NCI-H69 (cell line): ENCODE measurements at regions not wholly inside any gene's neighbourhood (a gene's known extent, or its start where the extent isn't known, plus 50 kb on each side); places are given as distances from the start of the nearest gene placed in this dataset.

ENCODE experiments used
- DNase-seq: peaks from one replicate; lab custom pipeline; 2025; lab: John Stamatoyannopoulos, UW

DNA sequence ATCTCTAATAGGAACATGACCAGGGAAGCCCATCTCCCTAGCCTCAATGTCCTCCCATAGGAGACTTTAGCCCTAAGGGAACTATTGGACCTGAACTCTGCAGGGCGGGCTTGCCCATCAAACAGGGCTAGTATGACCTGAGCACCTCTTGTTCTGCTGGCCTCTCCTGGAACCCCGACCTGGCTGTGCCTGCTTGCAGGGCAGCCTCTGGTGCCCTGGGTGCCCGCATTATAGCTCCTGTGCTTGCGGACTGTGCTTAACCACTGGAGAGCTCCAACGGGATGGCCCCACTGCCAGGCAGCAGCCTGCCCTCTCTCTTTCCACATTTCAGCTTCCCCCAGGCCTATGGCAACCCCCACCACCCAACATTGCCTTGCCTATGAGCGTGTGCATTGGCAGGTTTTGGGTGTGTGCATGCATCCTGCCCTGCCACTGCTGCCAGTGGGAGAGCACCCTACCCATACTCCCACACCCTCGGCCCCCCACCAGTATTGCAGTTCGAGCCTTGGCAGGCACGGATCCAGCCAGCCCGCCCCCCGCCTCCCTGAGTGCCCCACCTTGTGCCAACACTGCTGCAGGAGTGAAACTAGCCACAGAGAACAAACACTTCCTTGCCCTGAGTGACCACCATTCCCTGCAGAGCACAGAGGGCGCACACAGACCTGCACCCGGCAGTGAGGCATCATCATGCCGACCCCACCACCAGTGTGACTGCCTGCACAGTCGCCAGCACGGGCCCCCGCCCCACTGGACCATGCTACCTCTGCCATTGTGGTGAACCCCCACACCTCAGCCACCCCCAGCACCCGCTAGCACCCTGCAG is 1123.8 kb upstream of the CDH6 start:
- DNase-seq, result no peak

DNA sequence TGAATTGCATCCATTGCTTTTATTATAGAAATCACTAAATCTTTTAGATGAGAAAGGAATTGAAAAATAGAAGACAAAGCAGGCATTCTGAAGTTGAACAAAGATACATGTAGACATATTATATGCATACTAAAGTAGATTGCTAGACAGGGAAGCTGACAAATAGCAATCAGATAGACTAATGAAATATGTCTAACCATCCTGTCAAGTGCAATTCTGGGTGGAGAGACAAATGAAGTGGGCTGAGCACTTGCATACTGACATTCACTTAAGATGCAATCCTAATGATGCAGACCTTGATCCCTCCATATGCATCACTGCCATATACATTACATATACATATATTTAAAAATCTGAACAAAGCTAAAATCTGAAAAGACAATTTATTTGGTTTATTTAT is 1130.0 kb upstream of the CDH6 start:
- peak; percentile 22 for DNase-seq

DNA sequence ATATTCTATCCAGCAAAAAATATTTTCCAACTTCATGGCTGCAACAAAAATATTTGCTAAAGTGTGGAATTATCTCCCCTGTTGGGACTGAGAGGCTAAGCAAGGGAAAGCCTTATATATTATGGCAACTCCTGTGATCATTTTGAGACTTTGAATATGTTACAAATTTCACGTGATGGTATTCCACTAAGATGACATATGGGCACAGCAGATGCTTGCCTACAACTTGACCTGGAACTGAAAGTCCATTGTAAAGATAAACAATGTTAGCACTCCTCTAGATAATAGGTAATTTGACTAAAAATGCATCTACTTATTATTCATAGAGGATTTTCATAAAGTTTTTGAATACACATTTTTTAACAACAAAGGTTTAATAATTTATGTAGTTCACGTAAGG is 1141.5 kb upstream of the CDH6 start:
- DNase-seq, result no peak

DNA sequence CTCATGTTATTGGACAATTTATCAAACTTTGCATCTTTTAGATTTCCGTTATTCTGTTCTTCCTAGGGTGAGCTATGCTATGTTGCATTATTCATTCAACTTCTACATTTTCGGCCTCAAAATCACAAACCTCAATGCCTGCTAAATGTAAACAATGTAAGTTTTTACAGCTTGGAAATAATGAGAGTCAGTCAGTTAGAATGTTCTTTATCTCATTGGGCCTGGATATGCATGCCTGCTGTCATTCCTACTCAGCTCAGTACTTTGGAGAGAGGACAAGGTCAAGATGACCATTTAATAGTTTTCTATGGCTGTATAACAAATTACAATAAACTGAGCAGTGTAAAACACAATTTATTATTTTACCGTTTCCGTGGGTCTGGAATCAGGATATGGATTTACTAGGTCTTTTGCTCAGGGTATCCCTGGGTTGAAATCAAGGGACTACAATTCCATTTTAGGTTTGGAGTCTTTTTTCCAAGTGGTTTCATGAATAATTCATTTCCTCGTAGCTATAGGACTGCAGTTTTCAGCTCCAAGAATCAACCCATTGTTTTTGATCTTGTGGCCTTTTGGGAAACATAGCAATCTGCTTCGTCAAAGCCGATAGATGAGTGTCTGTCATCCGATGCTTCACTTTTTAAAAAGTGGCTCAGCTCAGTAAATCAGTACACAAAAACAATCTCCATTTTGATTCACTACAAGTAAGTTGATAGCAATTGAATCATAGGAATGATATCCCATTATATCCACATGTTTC is 1143.2 kb upstream of the CDH6 start:
- DNase-seq, result no peak

DNA sequence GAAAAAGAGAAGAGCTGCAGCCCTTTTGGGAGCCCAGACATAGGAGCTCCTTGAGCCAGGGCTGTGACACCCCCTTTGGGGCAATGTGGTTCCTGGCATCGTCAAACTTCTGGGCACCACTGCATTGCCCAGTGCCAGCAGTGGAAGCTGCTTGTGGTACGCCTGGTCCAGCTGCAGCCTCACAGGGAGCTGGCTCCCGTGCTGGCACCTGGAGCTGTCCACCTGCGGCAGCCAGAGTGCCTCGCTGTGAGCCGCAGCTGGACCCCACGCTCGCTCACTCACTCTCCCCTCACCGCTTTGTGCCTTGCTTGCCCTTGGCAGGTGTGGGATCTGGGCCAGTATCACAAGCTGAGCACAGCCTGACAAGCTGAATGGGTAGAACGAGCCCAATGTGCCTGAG is 1150.8 kb upstream of the CDH6 start:
- DNase-seq, result no peak

DNA sequence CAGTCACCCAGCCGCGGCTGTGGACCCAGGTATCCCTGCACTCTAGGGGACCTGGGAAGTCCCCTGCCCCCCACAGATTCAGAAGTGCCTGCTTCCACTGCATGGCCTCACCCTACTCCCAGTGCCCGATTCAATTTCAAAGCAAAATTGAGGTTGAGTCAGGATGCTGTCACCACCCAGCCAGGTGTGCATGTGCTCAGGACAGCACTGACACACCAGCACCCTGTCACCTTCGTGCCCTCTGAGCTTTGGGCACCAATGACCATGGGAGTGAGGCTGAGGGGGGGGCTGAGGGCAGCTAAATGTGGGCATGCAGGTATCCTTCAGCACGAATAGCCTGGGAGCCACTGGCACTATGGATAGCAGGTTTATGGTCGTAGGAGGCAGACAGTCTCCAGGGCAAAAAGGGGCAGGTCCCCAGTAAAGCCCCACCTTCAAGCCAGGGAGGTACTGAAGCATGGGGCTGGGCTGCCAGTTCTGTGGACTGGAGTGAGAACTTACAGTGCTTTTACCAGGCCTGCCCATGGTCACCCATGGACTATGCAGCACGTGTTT is 1151.6 kb upstream of the CDH6 start:
- DNase-seq, result peak; percentile 34

DNA sequence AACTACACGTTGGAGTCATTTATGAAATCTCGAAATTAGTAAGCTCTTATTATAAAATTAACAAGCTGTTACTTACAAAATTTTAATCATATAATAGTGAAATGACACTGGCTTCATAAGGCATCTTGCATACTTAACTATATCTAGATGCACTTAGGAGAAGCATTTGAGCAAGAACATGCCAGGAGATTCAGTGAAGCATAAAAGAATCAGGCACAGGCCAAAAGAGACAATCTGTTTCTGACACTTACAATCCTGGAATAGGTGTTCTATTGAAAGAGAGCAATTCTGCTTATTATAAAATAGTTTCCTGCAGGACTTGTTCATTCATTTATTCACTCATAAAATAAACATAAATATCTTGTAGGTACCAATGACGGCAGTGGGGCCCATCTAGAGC is 1152.2 kb upstream of the CDH6 start:
- no peak for DNase-seq

DNA sequence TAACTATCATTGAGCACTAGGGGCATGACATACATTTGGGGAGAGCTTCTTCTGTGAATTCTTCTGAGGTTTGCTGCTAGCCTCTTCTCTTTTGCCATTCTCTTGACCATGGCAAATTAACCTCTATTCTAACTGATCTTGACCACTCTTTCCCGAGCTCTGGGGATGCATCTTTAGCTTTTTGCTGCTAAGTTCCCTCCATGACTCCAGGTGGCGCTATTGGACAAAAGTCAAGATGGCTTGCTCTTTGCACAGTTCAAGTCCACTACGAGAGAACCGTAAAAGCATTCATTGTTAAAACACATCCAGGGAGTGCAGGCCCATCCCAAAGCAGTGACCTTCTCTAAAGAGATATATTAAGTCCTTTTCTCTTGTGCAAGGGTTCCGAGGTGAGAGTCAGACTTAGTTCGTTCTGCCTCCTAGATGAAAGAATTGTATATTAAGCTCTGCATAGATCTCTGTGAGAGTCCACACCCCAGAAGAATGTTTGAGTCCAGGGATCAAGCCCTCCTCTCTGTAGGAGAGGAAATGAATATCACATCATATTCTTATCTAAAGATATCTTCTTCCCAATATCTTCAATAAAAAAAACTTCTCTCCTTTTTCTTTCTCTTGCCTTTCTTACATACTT is 1152.9 kb upstream of the CDH6 start:
- DNase-seq, result peak; percentile 91

DNA sequence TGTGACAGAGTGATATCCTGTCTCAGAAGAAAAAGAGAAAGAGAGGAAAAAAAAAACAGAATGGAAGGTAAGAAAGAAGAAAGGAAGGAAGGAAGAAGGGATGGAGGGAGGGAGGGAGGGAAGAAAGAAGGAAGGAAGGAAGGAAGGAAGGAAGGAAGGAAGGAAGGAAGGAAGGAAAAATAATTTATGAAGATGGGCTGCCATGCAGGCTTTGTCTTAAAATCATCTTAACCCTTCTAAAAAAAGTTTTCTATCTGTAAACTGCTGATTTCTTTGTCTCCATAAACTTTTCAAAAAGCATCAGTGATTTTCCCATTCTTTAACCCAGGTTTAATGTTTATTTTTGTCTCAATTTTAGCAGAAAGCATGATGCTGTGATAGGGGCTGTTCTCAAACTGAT is 1154.1 kb upstream of the CDH6 start:
- no peak for DNase-seq

DNA sequence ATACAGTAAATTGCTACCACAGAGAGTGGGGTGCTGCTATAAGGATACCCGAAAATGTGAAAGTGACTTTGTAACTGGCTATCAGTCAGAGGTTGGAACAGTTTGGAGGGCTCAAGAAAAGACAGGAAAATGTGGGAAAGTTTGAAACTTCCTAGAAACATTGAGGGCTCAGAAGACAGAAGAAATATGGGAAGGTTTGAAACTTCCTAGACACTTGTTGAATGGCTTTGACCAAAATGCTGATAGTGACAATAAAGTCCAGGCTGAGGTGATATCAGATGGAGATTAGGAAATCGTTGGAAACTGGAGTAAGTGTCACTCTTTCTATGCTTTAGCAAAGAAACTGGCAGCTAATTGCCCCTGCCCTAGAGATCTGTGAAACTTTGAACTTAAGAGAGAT is 1158.6 kb upstream of the CDH6 start:
- DNase-seq, result no peak

DNA sequence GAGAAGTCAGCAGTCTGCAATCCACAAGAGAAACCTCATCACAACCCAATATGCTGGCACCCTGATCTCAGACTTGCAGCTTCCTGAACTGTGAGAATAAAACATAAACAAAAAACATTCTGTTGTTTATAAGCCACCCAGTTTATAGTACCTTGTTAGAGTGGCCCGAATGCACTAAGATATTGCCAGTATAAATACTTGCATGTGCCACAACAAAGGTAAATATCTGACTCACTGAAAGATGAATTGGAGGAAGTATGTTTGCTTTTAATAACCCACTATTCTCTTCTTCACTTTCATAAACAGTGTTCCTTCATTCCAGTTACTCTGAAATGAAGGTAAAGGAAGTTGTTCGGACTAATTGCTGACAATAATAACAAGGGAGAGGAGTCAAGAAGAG is 1163.4 kb upstream of the CDH6 start:
- DNase-seq, result peak; percentile 61

DNA sequence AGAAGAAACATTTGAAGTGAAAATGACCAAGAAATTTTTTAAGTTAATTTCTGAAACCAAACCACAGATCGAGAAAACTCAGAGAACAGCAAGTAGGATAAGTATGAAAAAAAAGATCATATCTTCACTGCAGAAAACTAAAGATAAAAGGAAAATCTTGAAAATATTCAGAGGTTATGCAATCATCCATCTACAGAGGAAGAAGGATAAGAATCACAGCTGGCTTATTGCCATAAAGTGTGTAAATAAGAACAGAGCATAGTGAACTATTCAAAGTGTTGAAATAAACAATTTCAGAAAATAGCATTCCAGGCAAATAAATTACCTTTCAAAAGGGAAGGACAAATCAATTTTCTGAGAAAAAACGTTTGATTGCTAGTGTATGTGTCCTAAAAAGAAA is 1191.7 kb upstream of the CDH6 start:
- DNase-seq, result peak; percentile 17

DNA sequence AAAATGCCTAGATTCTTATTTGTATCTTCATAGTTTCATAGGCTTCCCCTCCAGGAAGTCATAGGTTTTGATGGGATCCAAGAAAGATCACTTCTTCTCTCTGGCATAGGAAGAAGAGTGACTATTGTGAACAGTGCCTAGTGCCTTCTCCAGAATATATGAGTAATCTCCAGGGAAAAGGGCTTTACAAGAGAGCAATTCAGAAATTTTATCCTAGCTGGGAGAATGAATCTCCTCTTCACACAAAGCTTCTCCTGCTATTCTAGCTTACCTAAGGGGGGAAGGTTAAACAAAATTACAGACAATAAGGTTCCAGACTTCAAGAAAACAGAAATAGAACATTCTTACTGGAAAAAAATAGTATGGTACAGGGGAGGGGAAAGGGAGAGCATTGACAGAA is 1193.3 kb upstream of the CDH6 start:
- no peak for DNase-seq

DNA sequence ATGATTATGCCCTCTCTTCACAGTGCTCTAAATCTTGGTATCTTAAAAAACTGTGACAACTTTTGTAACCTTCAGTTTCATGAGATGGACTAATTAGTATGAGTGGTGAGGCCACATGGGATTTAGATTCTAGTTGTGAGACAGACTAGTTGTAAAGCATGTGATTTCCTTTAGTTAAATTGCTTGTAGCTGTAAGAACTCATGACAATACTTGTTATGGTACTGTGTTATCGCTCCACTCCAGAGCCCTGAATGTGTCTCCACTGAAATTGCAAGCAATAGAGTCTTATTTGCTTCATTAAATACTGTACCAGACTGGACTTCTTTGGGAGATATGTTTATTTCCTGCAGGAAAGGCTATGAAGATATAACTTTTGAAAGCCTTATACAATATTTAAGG is 1198.3 kb upstream of the CDH6 start:
- DNase-seq, result no peak

DNA sequence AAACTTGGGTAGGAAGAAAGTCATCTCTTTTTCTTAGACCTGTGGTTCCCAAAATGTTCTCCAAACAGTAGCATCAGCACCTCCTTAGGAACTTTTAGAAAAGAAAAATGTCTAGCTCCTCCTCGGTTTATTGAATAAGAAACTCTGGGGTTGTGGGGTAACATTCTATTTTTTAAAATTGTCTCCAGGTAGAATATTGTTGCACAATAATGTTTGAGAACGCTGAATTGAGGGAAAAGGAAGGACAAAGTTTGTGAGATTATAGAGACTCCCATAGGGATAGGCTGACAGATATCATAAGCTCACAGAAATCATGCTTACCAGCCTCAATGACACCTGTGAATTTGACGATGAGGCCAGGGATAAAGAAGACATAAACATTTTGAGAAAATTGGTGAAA is 1199.0 kb upstream of the CDH6 start:
- DNase-seq, result no peak

DNA sequence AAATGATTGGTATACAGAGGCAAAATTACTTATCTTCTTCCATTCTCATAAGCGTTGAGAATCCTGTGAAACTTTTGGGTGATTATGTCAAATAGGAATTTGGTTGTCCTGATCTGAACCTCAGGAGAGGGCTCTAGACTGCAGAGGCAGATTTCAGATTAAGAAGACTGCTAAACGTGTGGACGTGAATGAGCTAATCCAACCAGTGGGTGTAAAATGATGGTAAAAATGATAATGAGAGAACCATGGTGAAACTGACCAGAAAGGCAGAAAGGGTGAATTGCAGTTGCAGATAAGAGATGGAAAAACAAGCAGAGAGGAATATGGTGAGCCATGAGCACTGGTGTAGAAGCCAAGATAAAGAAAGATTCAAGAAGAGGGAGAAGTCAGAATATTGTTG is 1200.2 kb upstream of the CDH6 start:
- no peak for DNase-seq

DNA sequence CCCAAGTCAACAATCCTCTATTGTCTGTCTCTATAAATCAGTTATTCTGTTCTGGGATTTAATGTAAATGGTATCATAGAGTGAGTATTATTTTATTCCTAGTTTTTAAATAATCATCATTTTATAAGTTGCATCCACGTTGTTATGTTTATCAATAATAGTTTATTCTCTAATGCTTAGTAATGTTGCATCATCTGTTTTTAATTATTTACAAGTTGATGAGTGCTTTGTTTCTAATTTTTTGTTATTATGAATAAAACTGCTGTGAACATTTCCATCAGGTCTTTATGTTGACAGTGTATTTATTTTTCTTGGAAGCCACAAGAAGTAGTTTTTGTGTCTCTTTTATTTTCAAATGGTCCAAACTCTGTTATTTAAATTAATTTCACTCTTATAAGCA is 1201.2 kb upstream of the CDH6 start:
- DNase-seq, result no peak

DNA sequence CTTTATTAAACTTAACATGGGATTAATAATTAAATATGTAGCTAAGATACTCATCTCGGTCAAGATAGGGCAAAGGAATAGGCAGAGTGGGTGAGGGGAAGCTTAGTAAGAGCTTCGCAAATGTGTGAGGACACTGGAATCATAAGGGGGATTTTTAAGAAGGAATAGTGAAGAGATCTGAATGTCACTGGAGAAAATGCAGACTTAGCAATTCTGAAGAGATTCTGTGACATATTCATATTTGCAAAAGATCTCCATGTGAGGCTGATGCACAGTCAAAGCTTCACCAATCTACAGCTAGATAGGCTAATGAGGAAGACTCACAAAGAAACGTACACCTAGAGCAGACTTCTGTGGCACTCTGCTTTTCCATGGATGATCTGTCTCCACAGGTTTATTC is 1202.8 kb upstream of the CDH6 start:
- DNase-seq, result no peak

DNA sequence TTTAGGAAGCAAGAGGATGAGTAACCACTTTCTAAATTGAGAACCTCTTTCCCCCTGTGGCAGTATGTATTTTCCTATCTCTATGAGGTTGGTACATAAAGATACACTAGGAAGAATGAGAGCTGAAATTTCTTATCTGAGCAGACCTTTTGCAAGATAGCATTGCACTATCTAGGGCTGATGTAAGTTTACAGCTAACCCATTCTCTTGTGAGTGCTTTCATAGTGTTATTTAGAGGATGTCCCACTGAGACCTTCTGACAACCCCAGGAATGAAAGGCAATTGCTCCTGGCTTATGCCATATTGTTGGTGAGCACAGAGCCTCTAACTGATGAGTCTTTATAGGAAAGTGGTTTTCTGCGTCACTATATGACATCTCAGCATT is 1209.3 kb upstream of the CDH6 start:
- peak; percentile 33 for DNase-seq

DNA sequence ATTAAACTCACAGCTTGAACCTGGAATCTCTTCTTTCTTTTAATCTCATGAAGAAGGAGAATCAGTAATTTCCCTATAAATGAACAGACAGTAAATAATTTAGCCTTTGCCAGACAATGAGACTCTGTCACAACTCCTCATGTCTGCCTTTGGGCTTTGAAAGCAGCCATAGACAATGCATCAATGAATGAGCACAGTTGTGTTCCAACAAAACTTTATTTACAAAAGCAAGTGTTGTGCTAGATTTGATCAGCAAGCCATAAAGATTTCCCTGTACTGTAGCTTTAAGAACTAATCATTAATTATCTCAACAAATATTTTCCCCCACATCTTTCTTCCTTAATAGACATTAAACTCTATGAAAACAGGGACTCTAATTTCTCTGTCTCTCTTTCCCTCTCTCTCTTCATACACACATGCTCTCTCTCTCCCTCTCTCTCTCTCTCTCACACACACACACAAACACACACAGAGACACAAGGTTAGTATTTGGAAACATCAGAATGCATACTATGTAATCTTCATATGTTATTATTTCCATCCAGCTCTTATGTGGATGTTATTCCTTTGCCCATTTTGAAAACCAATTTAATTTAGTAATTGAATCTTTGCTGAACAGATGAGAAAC is 1209.8 kb upstream of the CDH6 start:
- DNase-seq, result peak; percentile 69

DNA sequence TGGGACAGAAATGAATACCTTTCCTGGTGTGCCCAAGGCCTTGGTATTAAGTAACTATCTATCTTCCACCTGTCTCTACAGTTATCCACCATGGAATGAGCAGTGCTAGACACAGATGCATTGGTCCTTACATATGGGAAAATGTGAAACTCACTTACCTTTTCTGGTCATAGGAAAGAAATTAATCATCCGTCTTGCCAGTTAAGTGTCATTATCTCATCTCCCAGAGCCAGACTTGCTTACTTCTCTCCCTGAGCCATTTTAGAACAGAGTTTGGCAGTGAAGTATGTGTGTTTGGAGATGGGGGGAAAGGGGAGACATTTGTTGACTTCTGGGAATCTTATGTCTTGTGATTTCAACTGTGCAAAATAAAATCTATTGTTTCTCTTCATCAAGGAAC is 1211.0 kb upstream of the CDH6 start:
- DNase-seq, result peak; percentile 35

DNA sequence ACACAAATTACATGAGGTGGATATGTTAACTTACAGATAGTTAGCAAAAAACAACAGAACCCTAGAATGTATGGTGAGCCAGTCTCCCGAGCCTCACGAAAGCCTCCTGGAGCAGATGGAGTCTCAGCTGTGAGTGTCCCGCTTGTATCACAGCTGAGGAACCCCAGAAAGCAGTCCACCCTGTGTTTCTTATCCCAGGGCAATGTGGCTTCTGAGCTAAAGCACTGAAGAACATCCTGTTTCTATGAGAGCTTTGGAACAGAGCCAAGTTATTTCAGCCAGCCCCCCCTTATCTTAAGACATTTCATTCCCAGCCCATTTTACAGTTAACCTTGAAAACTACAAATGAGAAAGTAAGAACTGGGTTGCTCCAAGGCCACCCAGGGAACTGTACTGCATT is 1220.9 kb upstream of the CDH6 start:
- no peak for DNase-seq
